ENCODE measurements at regions not wholly inside any gene's neighbourhood (a gene's known extent, or its start where the extent isn't known, plus 50 kb on each side); places are given as distances from the start of the nearest gene placed in this dataset.

- Histone ChIP-seq H2BK15ac (ENCODE audit: low read depth, poor library complexity, severe bottlenecking) (no peak overlapping the region), H3K23ac (ENCODE audit: low read length in 2 of 2) (no peak overlapping the region), H3K4me2 (ENCODE audit: low read length, poor library complexity, severe bottlenecking) (no peak overlapping the region), H3K9ac (ENCODE audit: low read length) (no peak overlapping the region), H3K36me3 (ENCODE audit: control insufficient read depth in 1 of 2, insufficient read depth in 2 of 2, low read depth in 1 of 2, low read length in 2 of 2) (no peaks in the 10 kb centered on the region), H3K18ac (ENCODE audit: low read depth in 1 of 2, low read length in 2 of 2) (no peak overlapping the region), H3K27ac (ENCODE audit: low read length, poor library complexity, severe bottlenecking) (no peak overlapping the region), H4K91ac (ENCODE audit: low read length) (no peak overlapping the region), H3K4me1 (ENCODE audit: control insufficient read depth, insufficient read depth, low read depth, low read length) (no peaks in the 10 kb centered on the region), H2BK120ac (ENCODE audit: low read depth, low read length) (no peak overlapping the region), H3K4ac (ENCODE audit: low read depth in 1 of 2, low read length in 2 of 2) (no peak overlapping the region), H3K9me3 (ENCODE audit: control insufficient read depth, low read length) (no peaks in the 10 kb centered on the region), H3K14ac (ENCODE audit: low read length in 2 of 2) (no peak overlapping the region), H2AK5ac (ENCODE audit: low read length, severe bottlenecking) (no peak overlapping the region), H3K27me3 (ENCODE audit: control insufficient read depth in 1 of 2, insufficient read depth in 1 of 2, low read length in 2 of 2) (no peaks in the 10 kb centered on the region), H2BK12ac (ENCODE audit: low read length in 2 of 2) (no peak overlapping the region), H3K79me1 (replicated peaks; ENCODE audit: low read length, poor library complexity, severe bottlenecking) (no peaks in the 10 kb centered on the region), H2AFZ (ENCODE audit: low read depth, low read length) (no peak overlapping the region), H3K4me3 (ENCODE audit: insufficient read depth in 1 of 2, low read depth in 1 of 2, low read length in 2 of 2) (no peak overlapping the region), H4K8ac (ENCODE audit: low read length) (no peak overlapping the region), H2BK5ac (ENCODE audit: low read depth, low read length, poor library complexity, severe bottlenecking) (no peak overlapping the region)
- no peak for DNase-seq
- 88% methylated on average over 4 of the region's 5 CpGs for WGBS
Measured at GRCh38 chr15:81783076-81783475, 262.7 kb downstream of the MEX3B start.

GRCh38 chr15:81781395-81781794, 264.4 kb downstream of the MEX3B start:
- H2BK15ac ChIP-seq (ENCODE audit: low read depth, poor library complexity, severe bottlenecking): no peak overlapping the region
- H3K27me3 ChIP-seq (ENCODE audit: control insufficient read depth in 1 of 2, insufficient read depth in 1 of 2, low read length in 2 of 2): no peaks in the 10 kb centered on the region
- H4K91ac ChIP-seq (ENCODE audit: low read length): no peak overlapping the region
- no peak overlapping the region for H3K18ac ChIP-seq (ENCODE audit: low read depth in 1 of 2, low read length in 2 of 2)
- no peak overlapping the region for H2BK12ac ChIP-seq (ENCODE audit: low read length in 2 of 2)
- H2BK5ac ChIP-seq (ENCODE audit: low read depth, low read length, poor library complexity, severe bottlenecking): no peak overlapping the region
- no peak overlapping the region for H2AK5ac ChIP-seq (ENCODE audit: low read length, severe bottlenecking)
- no peaks in the 10 kb centered on the region for H3K79me1 ChIP-seq (replicated peaks; ENCODE audit: low read length, poor library complexity, severe bottlenecking)
- no peak overlapping the region for H3K27ac ChIP-seq (ENCODE audit: low read length, poor library complexity, severe bottlenecking)
- H3K4me3 ChIP-seq (ENCODE audit: insufficient read depth in 1 of 2, low read depth in 1 of 2, low read length in 2 of 2): no peak overlapping the region
- no peaks in the 10 kb centered on the region for H3K36me3 ChIP-seq (ENCODE audit: control insufficient read depth in 1 of 2, insufficient read depth in 2 of 2, low read depth in 1 of 2, low read length in 2 of 2)
- no peak overlapping the region for H2BK120ac ChIP-seq (ENCODE audit: low read depth, low read length)
- 87% methylated on average over 2 of the region's 2 CpGs for WGBS
- no peak overlapping the region for H2AFZ ChIP-seq (ENCODE audit: low read depth, low read length)
- no peak overlapping the region for H3K9ac ChIP-seq (ENCODE audit: low read length)
- no peak overlapping the region for H3K14ac ChIP-seq (ENCODE audit: low read length in 2 of 2)
- no peaks in the 10 kb centered on the region for H3K9me3 ChIP-seq (ENCODE audit: control insufficient read depth, low read length)
- no peak overlapping the region for H3K23ac ChIP-seq (ENCODE audit: low read length in 2 of 2)
- no peak overlapping the region for H4K8ac ChIP-seq (ENCODE audit: low read length)
- H3K4me2 ChIP-seq (ENCODE audit: low read length, poor library complexity, severe bottlenecking): no peak overlapping the region
- no peaks in the 10 kb centered on the region for H3K4me1 ChIP-seq (ENCODE audit: control insufficient read depth, insufficient read depth, low read depth, low read length)
- no peak overlapping the region for H3K4ac ChIP-seq (ENCODE audit: low read depth in 1 of 2, low read length in 2 of 2)
- no peak for DNase-seq

- no peak overlapping the region for H3K23ac ChIP-seq (ENCODE audit: low read length in 2 of 2)
- no peak overlapping the region for H2BK15ac ChIP-seq (ENCODE audit: low read depth, poor library complexity, severe bottlenecking)
- H4K8ac ChIP-seq (ENCODE audit: low read length): no peak overlapping the region
- H3K79me1 ChIP-seq (replicated peaks; ENCODE audit: low read length, poor library complexity, severe bottlenecking): no peaks in the 10 kb centered on the region
- H3K9ac ChIP-seq (ENCODE audit: low read length): no peak overlapping the region
- H2AFZ ChIP-seq (ENCODE audit: low read depth, low read length): no peak overlapping the region
- H3K27ac ChIP-seq (ENCODE audit: low read length, poor library complexity, severe bottlenecking): no peak overlapping the region
- no peaks in the 10 kb centered on the region for H3K4me1 ChIP-seq (ENCODE audit: control insufficient read depth, insufficient read depth, low read depth, low read length)
- no peak overlapping the region for H3K14ac ChIP-seq (ENCODE audit: low read length in 2 of 2)
- no peak overlapping the region for H2BK120ac ChIP-seq (ENCODE audit: low read depth, low read length)
- H2BK12ac ChIP-seq (ENCODE audit: low read length in 2 of 2): no peak overlapping the region
- no peak overlapping the region for H2BK5ac ChIP-seq (ENCODE audit: low read depth, low read length, poor library complexity, severe bottlenecking)
- H3K4me2 ChIP-seq (ENCODE audit: low read length, poor library complexity, severe bottlenecking): no peak overlapping the region
- H2AK5ac ChIP-seq (ENCODE audit: low read length, severe bottlenecking): no peak overlapping the region
- no peak overlapping the region for H4K91ac ChIP-seq (ENCODE audit: low read length)
- H3K4me3 ChIP-seq (ENCODE audit: insufficient read depth in 1 of 2, low read depth in 1 of 2, low read length in 2 of 2): no peak overlapping the region
- no peaks in the 10 kb centered on the region for H3K9me3 ChIP-seq (ENCODE audit: control insufficient read depth, low read length)
- no peaks in the 10 kb centered on the region for H3K27me3 ChIP-seq (ENCODE audit: control insufficient read depth in 1 of 2, insufficient read depth in 1 of 2, low read length in 2 of 2)
- no peaks in the 10 kb centered on the region for H3K36me3 ChIP-seq (ENCODE audit: control insufficient read depth in 1 of 2, insufficient read depth in 2 of 2, low read depth in 1 of 2, low read length in 2 of 2)
- no peak for DNase-seq
- no peak overlapping the region for H3K4ac ChIP-seq (ENCODE audit: low read depth in 1 of 2, low read length in 2 of 2)
- no peak overlapping the region for H3K18ac ChIP-seq (ENCODE audit: low read depth in 1 of 2, low read length in 2 of 2)
Measured at GRCh38 chr15:81780966-81781365, 264.9 kb downstream of the MEX3B start.

GRCh38 chr15:81779181-81779580, 266.6 kb downstream of the MEX3B start:
- Histone ChIP-seq H3K27me3 (ENCODE audit: control insufficient read depth in 1 of 2, insufficient read depth in 1 of 2, low read length in 2 of 2) (no peaks in the 10 kb centered on the region), H2AK5ac (ENCODE audit: low read length, severe bottlenecking) (no peak overlapping the region), H3K18ac (ENCODE audit: low read depth in 1 of 2, low read length in 2 of 2) (no peak overlapping the region), H2BK12ac (ENCODE audit: low read length in 2 of 2) (no peak overlapping the region), H3K23ac (ENCODE audit: low read length in 2 of 2) (no peak overlapping the region), H2AFZ (ENCODE audit: low read depth, low read length) (no peak overlapping the region), H2BK120ac (ENCODE audit: low read depth, low read length) (no peak overlapping the region), H3K4ac (ENCODE audit: low read depth in 1 of 2, low read length in 2 of 2) (no peak overlapping the region), H2BK5ac (ENCODE audit: low read depth, low read length, poor library complexity, severe bottlenecking) (no peak overlapping the region), H3K9me3 (ENCODE audit: control insufficient read depth, low read length) (no peaks in the 10 kb centered on the region), H4K91ac (ENCODE audit: low read length) (no peak overlapping the region), H3K36me3 (ENCODE audit: control insufficient read depth in 1 of 2, insufficient read depth in 2 of 2, low read depth in 1 of 2, low read length in 2 of 2) (no peaks in the 10 kb centered on the region), H3K27ac (ENCODE audit: low read length, poor library complexity, severe bottlenecking) (no peak overlapping the region), H3K4me3 (ENCODE audit: insufficient read depth in 1 of 2, low read depth in 1 of 2, low read length in 2 of 2) (no peak overlapping the region), H4K8ac (ENCODE audit: low read length) (no peak overlapping the region), H2BK15ac (ENCODE audit: low read depth, poor library complexity, severe bottlenecking) (no peak overlapping the region), H3K4me1 (ENCODE audit: control insufficient read depth, insufficient read depth, low read depth, low read length) (no peaks in the 10 kb centered on the region), H3K4me2 (ENCODE audit: low read length, poor library complexity, severe bottlenecking) (no peak overlapping the region), H3K9ac (ENCODE audit: low read length) (no peak overlapping the region), H3K79me1 (replicated peaks; ENCODE audit: low read length, poor library complexity, severe bottlenecking) (no peaks in the 10 kb centered on the region), H3K14ac (ENCODE audit: low read length in 2 of 2) (no peak overlapping the region)
- 82% methylated on average over 2 of the region's 2 CpGs for WGBS
- DNase-seq: no peak
